Bronchial epithelial cell (primary cell): ENCODE measurements at regions not wholly inside any gene's neighbourhood (a gene's known extent, or its start where the extent isn't known, plus 50 kb on each side); places are given as distances from the start of the nearest gene placed in this dataset.

Source experiments
- DNase-seq: peaks from one replicate; pipeline ENCODE4 v3.0.0-alpha.2; 2010; ENCODE audit warnings: low read depth
- FAIRE-seq: peaks from 2 replicates; lab custom pipeline; 2011; peaks lifted over from hg19 to GRCh38; lab: Jason Lieb, UNC
- H3K27me3 ChIP-seq: 2 replicates; pipeline ENCODE4 v1.5.1; 2011; ENCODE audit warnings: low read length; ENCODE audit not compliant: control insufficient read depth, insufficient read depth
- H3K36me3 ChIP-seq: 2 replicates; pipeline ENCODE4 v1.5.1; 2011; ENCODE audit warnings: low read length; ENCODE audit not compliant: control insufficient read depth, insufficient read depth
- H3K4me3 ChIP-seq: 2 replicates; pipeline ENCODE4 v1.5.1; 2011; ENCODE audit warnings: mild to moderate bottlenecking, low read depth, low read length, control low read depth
- TF ChIP-seq, protein P1 (sequence below): IDR thresholded peaks from 2 replicates; pipeline ENCODE4 v1.5.1; 2011; ENCODE audit warnings: mild to moderate bottlenecking, moderate library complexity, low read length, control low read depth, inconsistent platforms; ENCODE audit not compliant: insufficient read depth, severe bottlenecking

GRCh38 chr20:39592371-39592770, 630.2 kb downstream of the DHX35 start:
- Histone ChIP-seq H3K27me3 (no peaks in the 10 kb centered on the region), H3K36me3 (no peaks in the 10 kb centered on the region), H3K4me3 (no peak overlapping the region)
- TF ChIP-seq, protein P1, sequence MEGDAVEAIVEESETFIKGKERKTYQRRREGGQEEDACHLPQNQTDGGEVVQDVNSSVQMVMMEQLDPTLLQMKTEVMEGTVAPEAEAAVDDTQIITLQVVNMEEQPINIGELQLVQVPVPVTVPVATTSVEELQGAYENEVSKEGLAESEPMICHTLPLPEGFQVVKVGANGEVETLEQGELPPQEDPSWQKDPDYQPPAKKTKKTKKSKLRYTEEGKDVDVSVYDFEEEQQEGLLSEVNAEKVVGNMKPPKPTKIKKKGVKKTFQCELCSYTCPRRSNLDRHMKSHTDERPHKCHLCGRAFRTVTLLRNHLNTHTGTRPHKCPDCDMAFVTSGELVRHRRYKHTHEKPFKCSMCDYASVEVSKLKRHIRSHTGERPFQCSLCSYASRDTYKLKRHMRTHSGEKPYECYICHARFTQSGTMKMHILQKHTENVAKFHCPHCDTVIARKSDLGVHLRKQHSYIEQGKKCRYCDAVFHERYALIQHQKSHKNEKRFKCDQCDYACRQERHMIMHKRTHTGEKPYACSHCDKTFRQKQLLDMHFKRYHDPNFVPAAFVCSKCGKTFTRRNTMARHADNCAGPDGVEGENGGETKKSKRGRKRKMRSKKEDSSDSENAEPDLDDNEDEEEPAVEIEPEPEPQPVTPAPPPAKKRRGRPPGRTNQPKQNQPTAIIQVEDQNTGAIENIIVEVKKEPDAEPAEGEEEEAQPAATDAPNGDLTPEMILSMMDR: no peak
- DNase-seq (no peak), FAIRE-seq (no peak)

DNA sequence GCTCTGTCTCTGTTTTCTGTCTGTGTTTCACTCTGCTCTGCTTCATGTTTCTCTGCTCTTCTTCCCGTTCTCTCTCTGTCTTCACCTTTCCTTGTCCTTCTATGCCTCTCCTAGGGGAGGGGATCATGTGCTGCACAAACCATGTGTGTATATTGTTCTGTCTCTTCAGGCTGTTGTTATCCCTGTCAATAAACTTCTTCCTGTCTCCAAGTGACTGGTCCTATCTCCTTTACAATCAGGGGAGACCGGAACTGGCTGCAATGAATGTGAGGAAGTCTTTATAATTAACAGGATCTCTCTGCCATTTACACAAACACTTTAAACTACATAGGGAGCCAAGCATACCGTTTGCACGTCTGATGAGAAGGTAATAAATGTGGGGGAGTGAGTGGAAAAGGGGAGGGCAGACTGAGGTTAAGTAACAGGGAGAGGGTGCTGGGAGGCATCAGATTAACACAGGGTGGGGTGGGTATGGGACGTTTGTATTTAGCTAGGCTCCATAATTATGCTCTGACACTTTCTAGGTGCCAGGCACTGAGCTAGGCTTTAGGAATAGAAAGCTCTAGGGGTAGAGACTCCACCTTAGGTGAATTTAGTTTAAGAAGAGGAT, 626.1 kb downstream of the DHX35 start:
- FAIRE-seq: no peak
- Histone ChIP-seq H3K27me3 (no peaks in the 10 kb centered on the region), H3K36me3 (no peaks in the 10 kb centered on the region), H3K4me3 (no peak overlapping the region)
- TF ChIP-seq, protein P1: no peak
- DNase-seq: no peak

DNA sequence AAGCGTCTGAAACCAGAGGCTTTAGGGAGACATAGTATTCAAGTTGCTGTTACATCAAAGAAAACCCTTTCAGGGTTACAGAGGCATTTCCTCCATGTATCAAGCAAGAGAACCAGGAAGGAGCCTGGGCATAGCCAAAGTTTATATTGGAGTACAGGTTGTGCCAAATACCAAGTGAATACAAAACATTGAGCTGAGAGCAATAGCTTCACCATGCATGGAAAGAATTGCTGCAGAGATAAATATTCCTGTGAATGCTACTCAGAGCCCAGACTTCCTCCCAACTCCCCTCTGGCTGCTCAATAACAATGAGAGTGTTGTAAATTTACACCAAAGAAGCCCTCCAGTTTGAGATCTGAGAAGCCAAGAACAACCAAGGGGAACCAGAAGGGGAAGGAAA, 618.9 kb downstream of the DHX35 start:
- H3K4me3 ChIP-seq: no peak overlapping the region
- DNase-seq (no peak), FAIRE-seq (no peak)
- TF ChIP-seq, protein P1: no peak
- H3K36me3 ChIP-seq: no peaks in the 10 kb centered on the region
- no peaks in the 10 kb centered on the region for H3K27me3 ChIP-seq

DNA sequence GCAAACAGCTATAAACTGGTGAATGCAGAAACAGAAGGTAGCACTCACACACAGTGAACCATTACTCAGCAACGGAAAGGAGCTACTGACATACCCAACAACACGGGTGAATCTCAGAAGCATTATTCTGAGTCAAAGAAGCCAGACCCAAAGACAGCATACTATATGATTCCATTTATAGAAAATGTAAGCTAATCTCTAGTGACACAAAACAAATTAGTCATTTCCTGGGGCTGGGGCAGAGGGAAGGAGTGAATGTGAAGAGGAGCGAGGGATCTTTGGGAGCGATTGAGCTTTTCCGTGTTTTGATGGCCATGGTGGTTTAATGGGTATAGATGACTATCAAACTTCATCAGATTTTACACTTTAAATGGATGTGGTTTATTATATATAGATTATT, 614.6 kb downstream of the DHX35 start:
- FAIRE-seq (no peak), DNase-seq (peak; percentile 1)
- no peaks in the 10 kb centered on the region for H3K36me3 ChIP-seq
- no peak overlapping the region for H3K4me3 ChIP-seq
- TF ChIP-seq, protein P1: no peak
- no peaks in the 10 kb centered on the region for H3K27me3 ChIP-seq

- DNase-seq (no peak), FAIRE-seq (no peak)
- no peak overlapping the region for H3K4me3 ChIP-seq
- H3K27me3 ChIP-seq: no peaks in the 10 kb centered on the region
- TF ChIP-seq, protein P1: no peak
- H3K36me3 ChIP-seq: no peaks in the 10 kb centered on the region
These were observed 611.9 kb downstream of the DHX35 start for GRCh38 chr20:39574061-39574460.

DNA sequence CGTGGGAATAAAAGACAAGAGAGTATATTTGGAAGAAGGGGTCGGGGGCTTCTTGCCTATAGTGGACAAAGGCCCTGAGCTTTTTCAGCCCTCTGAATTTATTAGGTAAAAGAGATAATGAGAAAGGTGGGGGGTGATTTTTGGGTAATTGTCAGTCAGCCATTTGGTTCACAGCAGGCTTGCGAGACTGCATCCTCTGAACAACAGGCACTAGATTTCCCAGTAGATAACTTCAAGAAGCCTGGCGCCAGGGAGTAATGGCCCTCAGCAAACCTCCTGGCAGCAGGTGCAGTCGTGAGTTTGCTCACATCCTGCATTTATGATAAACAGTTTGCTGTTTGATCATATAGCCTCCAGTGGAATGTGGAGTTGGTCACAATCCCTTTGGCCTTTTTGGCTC, 609.0 kb downstream of the DHX35 start:
- DNase-seq: no peak
- no peak for FAIRE-seq
- TF ChIP-seq, protein P1: no peak
- H3K36me3 ChIP-seq: no peaks in the 10 kb centered on the region
- H3K27me3 ChIP-seq: no peaks in the 10 kb centered on the region
- no peak overlapping the region for H3K4me3 ChIP-seq
